ENCODE measurements at regions not wholly inside any gene's neighbourhood (a gene's known extent, or its start where the extent isn't known, plus 50 kb on each side); places are given as distances from the start of the nearest gene placed in this dataset.
A peak's percentile ranks its signal among the peaks of the same experiment; 100 is the strongest.

DNA sequence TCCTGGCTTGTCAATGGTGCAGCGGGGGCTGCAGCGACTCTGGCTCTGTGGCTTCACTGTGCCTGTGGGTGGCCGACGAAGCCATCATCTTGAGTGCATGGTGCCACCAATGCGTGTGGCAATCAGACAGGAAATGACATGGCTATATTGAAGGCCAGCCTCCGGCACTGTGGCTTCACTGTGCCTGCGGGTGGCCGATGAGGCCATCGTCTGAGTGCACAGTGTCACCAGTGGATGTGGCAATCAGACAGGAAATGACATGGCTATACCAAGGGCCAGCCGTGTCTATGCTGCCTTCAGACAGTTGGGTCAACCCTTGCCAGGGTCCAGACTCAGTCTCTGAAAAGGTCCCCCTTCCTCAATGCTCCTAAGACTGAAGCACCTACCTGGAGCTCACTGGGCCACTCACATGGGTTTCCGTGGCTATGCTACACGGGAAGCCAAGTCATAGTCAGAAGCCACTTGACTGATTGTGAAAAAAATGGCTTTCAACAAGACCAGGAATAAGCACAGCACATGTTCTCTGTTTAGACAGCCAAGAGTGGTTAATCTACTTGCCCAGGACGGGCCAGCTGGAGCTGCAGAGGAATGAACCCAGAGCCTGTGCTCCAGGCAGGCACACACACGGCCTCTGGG lies 67.5 kb upstream of the S1PR3 start:
- FAIRE-seq (no peak), DNase-seq (ENCODE audit: low read depth in 1 of 2, low spot score in 1 of 2) (no peak), ATAC-seq (no peak)
- Histone ChIP-seq H3K27ac (no peak overlapping the region), H3K9me3 (peaks cover 7% of the 10 kb centered on the region), H3K4me2 (no peak overlapping the region), H3K4me1 (no peaks in the 10 kb centered on the region), H3K4me3 (no peak overlapping the region)
- POLR2A ChIA-PET, result no interaction called here
- 74% methylated on average over 6 of the region's 14 CpGs for WGBS (ENCODE audit: missing lambda C conversion rate)
- TF ChIP-seq RARB (CRISPR knock-in tag; IDR thresholded peaks at IDR 0.05), result no peak
- no peak for TF ChIP-seq KDM5A (IDR thresholded peaks at IDR 0.05)
- no peak for TF ChIP-seq ESRRA (IDR thresholded peaks at IDR 0.05; ENCODE audit: borderline replicate concordance, low read length)
- no peak for TF ChIP-seq JUNB (IDR thresholded peaks at IDR 0.05)
- no peak for TF ChIP-seq KDM1A (IDR thresholded peaks at IDR 0.05; ENCODE audit: low read depth)
- TF ChIP-seq EHF (CRISPR knock-in tag; IDR thresholded peaks at IDR 0.05), result no peak
- no peak for TF ChIP-seq FOSB (CRISPR knock-in tag; IDR thresholded peaks at IDR 0.05)
- TF ChIP-seq, protein P1, sequence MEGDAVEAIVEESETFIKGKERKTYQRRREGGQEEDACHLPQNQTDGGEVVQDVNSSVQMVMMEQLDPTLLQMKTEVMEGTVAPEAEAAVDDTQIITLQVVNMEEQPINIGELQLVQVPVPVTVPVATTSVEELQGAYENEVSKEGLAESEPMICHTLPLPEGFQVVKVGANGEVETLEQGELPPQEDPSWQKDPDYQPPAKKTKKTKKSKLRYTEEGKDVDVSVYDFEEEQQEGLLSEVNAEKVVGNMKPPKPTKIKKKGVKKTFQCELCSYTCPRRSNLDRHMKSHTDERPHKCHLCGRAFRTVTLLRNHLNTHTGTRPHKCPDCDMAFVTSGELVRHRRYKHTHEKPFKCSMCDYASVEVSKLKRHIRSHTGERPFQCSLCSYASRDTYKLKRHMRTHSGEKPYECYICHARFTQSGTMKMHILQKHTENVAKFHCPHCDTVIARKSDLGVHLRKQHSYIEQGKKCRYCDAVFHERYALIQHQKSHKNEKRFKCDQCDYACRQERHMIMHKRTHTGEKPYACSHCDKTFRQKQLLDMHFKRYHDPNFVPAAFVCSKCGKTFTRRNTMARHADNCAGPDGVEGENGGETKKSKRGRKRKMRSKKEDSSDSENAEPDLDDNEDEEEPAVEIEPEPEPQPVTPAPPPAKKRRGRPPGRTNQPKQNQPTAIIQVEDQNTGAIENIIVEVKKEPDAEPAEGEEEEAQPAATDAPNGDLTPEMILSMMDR (IDR thresholded peaks at IDR 0.05), result no peak
- TF ChIP-seq POLR2AphosphoS2 (conservative IDR thresholded peaks at IDR 0.05; ENCODE audit: low read length), result no peak
- no peak for TF ChIP-seq CHD2 (IDR thresholded peaks at IDR 0.05; ENCODE audit: low read length, partially characterized antibody)
- TF ChIP-seq ZNF302 (CRISPR knock-in tag; IDR thresholded peaks at IDR 0.05), result no peak
- TF ChIP-seq, protein P2, sequence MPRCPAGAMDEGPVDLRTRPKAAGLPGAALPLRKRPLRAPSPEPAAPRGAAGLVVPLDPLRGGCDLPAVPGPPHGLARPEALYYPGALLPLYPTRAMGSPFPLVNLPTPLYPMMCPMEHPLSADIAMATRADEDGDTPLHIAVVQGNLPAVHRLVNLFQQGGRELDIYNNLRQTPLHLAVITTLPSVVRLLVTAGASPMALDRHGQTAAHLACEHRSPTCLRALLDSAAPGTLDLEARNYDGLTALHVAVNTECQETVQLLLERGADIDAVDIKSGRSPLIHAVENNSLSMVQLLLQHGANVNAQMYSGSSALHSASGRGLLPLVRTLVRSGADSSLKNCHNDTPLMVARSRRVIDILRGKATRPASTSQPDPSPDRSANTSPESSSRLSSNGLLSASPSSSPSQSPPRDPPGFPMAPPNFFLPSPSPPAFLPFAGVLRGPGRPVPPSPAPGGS (IDR thresholded peaks at IDR 0.05), result no peak
- TF ChIP-seq, protein P3, sequence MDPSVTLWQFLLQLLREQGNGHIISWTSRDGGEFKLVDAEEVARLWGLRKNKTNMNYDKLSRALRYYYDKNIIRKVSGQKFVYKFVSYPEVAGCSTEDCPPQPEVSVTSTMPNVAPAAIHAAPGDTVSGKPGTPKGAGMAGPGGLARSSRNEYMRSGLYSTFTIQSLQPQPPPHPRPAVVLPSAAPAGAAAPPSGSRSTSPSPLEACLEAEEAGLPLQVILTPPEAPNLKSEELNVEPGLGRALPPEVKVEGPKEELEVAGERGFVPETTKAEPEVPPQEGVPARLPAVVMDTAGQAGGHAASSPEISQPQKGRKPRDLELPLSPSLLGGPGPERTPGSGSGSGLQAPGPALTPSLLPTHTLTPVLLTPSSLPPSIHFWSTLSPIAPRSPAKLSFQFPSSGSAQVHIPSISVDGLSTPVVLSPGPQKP (IDR thresholded peaks at IDR 0.05; ENCODE audit: low read depth, low read length), result no peak
- TF ChIP-seq EHMT2 (IDR thresholded peaks at IDR 0.05; ENCODE audit: low read depth), result no peak
- TF ChIP-seq, protein P4, sequence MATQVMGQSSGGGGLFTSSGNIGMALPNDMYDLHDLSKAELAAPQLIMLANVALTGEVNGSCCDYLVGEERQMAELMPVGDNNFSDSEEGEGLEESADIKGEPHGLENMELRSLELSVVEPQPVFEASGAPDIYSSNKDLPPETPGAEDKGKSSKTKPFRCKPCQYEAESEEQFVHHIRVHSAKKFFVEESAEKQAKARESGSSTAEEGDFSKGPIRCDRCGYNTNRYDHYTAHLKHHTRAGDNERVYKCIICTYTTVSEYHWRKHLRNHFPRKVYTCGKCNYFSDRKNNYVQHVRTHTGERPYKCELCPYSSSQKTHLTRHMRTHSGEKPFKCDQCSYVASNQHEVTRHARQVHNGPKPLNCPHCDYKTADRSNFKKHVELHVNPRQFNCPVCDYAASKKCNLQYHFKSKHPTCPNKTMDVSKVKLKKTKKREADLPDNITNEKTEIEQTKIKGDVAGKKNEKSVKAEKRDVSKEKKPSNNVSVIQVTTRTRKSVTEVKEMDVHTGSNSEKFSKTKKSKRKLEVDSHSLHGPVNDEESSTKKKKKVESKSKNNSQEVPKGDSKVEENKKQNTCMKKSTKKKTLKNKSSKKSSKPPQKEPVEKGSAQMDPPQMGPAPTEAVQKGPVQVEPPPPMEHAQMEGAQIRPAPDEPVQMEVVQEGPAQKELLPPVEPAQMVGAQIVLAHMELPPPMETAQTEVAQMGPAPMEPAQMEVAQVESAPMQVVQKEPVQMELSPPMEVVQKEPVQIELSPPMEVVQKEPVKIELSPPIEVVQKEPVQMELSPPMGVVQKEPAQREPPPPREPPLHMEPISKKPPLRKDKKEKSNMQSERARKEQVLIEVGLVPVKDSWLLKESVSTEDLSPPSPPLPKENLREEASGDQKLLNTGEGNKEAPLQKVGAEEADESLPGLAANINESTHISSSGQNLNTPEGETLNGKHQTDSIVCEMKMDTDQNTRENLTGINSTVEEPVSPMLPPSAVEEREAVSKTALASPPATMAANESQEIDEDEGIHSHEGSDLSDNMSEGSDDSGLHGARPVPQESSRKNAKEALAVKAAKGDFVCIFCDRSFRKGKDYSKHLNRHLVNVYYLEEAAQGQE (IDR thresholded peaks at IDR 0.05), result no peak
- no peak for TF ChIP-seq BHLHE40 (IDR thresholded peaks at IDR 0.05; ENCODE audit: low read depth, low read length)
- CTCF ChIA-PET, result interaction anchor here (0.7 to 1.3 kb wide), 2 partner anchors 34 to 77 kb away, joined by 3 read pairs; no protein-coding TSS in a partner anchor

DNA sequence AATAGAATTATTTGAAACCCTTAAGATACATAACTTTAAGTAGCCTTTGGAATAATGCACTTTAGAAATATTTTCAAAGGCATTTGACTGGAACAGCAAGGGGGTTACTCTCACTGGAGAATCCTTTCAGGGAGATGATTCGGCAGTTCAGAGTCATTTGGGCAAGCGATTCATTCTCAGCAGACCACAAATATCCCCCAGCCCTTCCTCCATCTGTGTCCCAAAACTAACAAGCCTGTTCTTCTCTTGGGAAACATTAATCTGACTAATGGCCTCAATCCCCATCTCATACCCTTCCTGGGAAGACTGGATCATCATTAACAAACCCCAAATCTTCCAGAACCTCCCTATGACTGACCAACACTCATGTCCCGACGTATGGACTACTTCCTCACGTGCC lies 65.8 kb upstream of the S1PR3 start:
- no peak for FAIRE-seq
- Histone ChIP-seq H3K4me1 (no peaks in the 10 kb centered on the region), H3K9me3 (no peaks in the 10 kb centered on the region), H3K4me2 (no peak overlapping the region), H3K27ac (0 out of 6 replicates have a peak overlapping the region, but pooled peaks of 1 of the 2 experiments have one; percentile 32), H3K4me3 (no peak overlapping the region)
- no peak for ATAC-seq
- POLR2A ChIA-PET, result no interaction called here
- WGBS (ENCODE audit: missing lambda C conversion rate), result 84% methylated on average over 5 of the region's 5 CpGs
- DNase-seq (ENCODE audit: low read depth in 1 of 2, low spot score in 1 of 2), result no peak
- CTCF ChIA-PET, result no interaction called here
- TF ChIP-seq ZSCAN20 (CRISPR knock-in tag; IDR thresholded peaks at IDR 0.05) (no peak), HDAC2 (IDR thresholded peaks at IDR 0.05) (no peak), NPAS2 (CRISPR knock-in tag; IDR thresholded peaks at IDR 0.05; ENCODE audit: borderline replicate concordance) (no peak), TFCP2L1 (CRISPR knock-in tag; IDR thresholded peaks at IDR 0.05) (no peak), KDM5A (IDR thresholded peaks at IDR 0.05) (no peak), BHLHE40 (IDR thresholded peaks at IDR 0.05; ENCODE audit: low read depth, low read length) (no peak), MAZ (IDR thresholded peaks at IDR 0.05; ENCODE audit: borderline replicate concordance, low read depth, low read length) (no peak), SREBF2 (IDR thresholded peaks at IDR 0.05) (no peak), JUNB (IDR thresholded peaks at IDR 0.05) (no peak), CHD2 (IDR thresholded peaks at IDR 0.05; ENCODE audit: low read length, partially characterized antibody) (no peak), FOSL2 (IDR thresholded peaks at IDR 0.05) (no peak), FOSL2 (CRISPR knock-in tag; IDR thresholded peaks at IDR 0.05) (no peak), MYC (IDR thresholded peaks at IDR 0.05; ENCODE audit: borderline replicate concordance, low read length) (no peak)
- TF ChIP-seq, protein P5, sequence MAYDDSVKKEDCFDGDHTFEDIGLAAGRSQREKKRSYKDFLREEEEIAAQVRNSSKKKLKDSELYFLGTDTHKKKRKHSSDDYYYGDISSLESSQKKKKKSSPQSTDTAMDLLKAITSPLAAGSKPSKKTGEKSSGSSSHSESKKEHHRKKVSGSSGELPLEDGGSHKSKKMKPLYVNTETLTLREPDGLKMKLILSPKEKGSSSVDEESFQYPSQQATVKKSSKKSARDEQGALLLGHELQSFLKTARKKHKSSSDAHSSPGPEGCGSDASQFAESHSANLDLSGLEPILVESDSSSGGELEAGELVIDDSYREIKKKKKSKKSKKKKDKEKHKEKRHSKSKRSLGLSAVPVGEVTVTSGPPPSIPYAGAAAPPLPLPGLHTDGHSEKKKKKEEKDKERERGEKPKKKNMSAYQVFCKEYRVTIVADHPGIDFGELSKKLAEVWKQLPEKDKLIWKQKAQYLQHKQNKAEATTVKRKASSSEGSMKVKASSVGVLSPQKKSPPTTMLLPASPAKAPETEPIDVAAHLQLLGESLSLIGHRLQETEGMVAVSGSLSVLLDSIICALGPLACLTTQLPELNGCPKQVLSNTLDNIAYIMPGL (CRISPR knock-in tag; IDR thresholded peaks at IDR 0.05; ENCODE audit: borderline replicate concordance), result no peak
